ENCODE measurements at regions not wholly inside any gene's neighbourhood (a gene's known extent, or its start where the extent isn't known, plus 50 kb on each side); places are given as distances from the start of the nearest gene placed in this dataset.

DNA sequence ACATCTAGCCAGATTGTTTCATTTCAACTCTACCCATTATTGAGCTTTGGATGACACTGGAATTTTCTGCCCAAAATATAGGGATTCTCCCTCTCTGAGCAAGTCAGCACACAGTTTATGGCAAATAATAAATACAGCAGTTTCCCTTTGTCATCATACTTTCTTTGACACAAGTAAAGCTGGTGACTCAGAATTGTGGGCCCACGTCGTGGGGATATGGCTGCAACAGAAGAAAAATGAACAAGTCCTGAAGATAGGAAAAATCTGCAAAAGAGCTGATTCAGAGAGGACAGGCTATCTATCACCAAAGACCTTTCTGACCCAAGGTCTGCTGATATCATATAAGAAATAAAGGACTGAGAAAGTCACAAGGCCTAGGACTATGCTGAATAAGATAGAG is 236.3 kb upstream of the ZC3H12C start:
- TF ChIP-seq, protein P1, sequence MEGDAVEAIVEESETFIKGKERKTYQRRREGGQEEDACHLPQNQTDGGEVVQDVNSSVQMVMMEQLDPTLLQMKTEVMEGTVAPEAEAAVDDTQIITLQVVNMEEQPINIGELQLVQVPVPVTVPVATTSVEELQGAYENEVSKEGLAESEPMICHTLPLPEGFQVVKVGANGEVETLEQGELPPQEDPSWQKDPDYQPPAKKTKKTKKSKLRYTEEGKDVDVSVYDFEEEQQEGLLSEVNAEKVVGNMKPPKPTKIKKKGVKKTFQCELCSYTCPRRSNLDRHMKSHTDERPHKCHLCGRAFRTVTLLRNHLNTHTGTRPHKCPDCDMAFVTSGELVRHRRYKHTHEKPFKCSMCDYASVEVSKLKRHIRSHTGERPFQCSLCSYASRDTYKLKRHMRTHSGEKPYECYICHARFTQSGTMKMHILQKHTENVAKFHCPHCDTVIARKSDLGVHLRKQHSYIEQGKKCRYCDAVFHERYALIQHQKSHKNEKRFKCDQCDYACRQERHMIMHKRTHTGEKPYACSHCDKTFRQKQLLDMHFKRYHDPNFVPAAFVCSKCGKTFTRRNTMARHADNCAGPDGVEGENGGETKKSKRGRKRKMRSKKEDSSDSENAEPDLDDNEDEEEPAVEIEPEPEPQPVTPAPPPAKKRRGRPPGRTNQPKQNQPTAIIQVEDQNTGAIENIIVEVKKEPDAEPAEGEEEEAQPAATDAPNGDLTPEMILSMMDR (IDR thresholded peaks at IDR 0.05; ENCODE audit: unreplicated experiment) = no peak
- Mint-ChIP-seq H3K4me3 (no peak overlapping the region), H3K4me1 (peaks cover 12% of the 10 kb centered on the region), H3K27ac (no peak overlapping the region), H3K36me3 (peaks cover 4% of the 10 kb centered on the region), H3K9me3 (peaks cover 17% of the 10 kb centered on the region), H3K27me3 (ENCODE audit: low read depth) (no peaks in the 10 kb centered on the region)
- no peak for DNase-seq (ENCODE audit: low spot score in 2 of 2, unreplicated experiment in 2 of 2)

- Mint-ChIP-seq H3K36me3 (peaks cover 4% of the 10 kb centered on the region), H3K9me3 (peaks cover 17% of the 10 kb centered on the region), H3K27ac (no peak overlapping the region), H3K27me3 (ENCODE audit: low read depth) (no peaks in the 10 kb centered on the region), H3K4me1 (peaks cover 15% of the 10 kb centered on the region), H3K4me3 (no peak overlapping the region)
- TF ChIP-seq, protein P1 (IDR thresholded peaks at IDR 0.05; ENCODE audit: unreplicated experiment) = no peak
- DNase-seq (ENCODE audit: low spot score in 2 of 2, unreplicated experiment in 2 of 2) = no peak
Measured at GRCh38 chr11:109857637-109858036, 235.6 kb upstream of the ZC3H12C start.

GRCh38 chr11:109858152-109858551 is 235.0 kb upstream of the ZC3H12C start:
- Mint-ChIP-seq H3K27me3 (ENCODE audit: low read depth) (no peaks in the 10 kb centered on the region), H3K36me3 (peaks cover 4% of the 10 kb centered on the region), H3K4me3 (no peak overlapping the region), H3K4me1 (peaks cover 19% of the 10 kb centered on the region), H3K9me3 (peaks cover 17% of the 10 kb centered on the region), H3K27ac (no peak overlapping the region)
- TF ChIP-seq, protein P1 (IDR thresholded peaks at IDR 0.05; ENCODE audit: unreplicated experiment) = no peak
- DNase-seq (ENCODE audit: low spot score in 2 of 2, unreplicated experiment in 2 of 2) = no peak

DNA sequence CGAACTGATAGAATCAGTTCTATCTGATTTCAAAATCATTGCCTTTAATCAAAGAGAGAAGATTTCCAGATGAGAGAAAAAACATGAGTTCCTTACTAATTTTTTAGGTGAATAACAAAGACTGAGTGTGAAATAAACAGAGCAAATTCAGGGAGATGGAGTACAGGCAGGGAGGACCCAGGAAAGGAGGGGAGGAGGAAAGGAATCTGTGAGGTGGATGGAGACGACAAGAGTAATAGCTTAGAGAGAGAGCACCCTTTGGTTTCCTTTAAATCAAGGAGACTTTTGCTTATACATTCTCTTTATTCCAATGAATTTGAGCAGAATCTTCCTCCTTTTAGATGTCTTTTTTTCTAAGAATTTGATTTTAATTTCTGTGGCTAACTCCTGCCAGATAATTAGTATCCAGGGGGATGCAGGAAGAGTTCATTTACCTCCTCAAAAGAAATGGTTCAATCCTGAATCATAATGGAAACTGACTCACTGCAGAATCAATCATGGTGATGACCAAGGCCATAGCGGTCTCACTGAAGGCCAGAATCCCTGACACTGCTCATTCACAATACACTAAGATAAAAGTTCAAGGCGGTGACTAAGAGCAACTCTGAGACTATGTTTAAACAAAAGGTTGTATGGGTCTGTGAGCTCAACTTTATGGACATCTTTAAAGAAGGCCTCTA is 234.0 kb upstream of the ZC3H12C start:
- H3K36me3 Mint-ChIP-seq = peaks cover 4% of the 10 kb centered on the region
- no peaks in the 10 kb centered on the region for H3K27me3 Mint-ChIP-seq (ENCODE audit: low read depth)
- peaks cover 29% of the 10 kb centered on the region for H3K4me1 Mint-ChIP-seq
- H3K9me3 Mint-ChIP-seq = peaks cover 17% of the 10 kb centered on the region
- no peak for DNase-seq (ENCODE audit: low spot score in 2 of 2, unreplicated experiment in 2 of 2)
- TF ChIP-seq, protein P1 (IDR thresholded peaks at IDR 0.05; ENCODE audit: unreplicated experiment) = no peak
- no peak overlapping the region for H3K27ac Mint-ChIP-seq
- H3K4me3 Mint-ChIP-seq = no peak overlapping the region

GRCh38 chr11:109862835-109863234 is 230.4 kb upstream of the ZC3H12C start:
- Mint-ChIP-seq H3K4me1 (peaks cover 42% of the 10 kb centered on the region), H3K9me3 (no peaks in the 10 kb centered on the region), H3K27ac (peak overlapping the region; percentile 78), H3K4me3 (no peak overlapping the region), H3K36me3 (no peaks in the 10 kb centered on the region), H3K27me3 (ENCODE audit: low read depth) (no peaks in the 10 kb centered on the region)
- no peak for DNase-seq (ENCODE audit: low spot score in 2 of 2, unreplicated experiment in 2 of 2)
- TF ChIP-seq, protein P1 (IDR thresholded peaks at IDR 0.05; ENCODE audit: unreplicated experiment) = no peak
